ENCODE measurements at regions not wholly inside any gene's neighbourhood (a gene's known extent, or its start where the extent isn't known, plus 50 kb on each side); places are given as distances from the start of the nearest gene placed in this dataset.
"Not testable (repeated sequence)": the region's sequence is repeated elsewhere in the genome, so short reads cannot be mapped to it uniquely, and the experiment has no call there.

- DNase-seq: no peak
These were observed 542.6 kb downstream of the TMEM114 start for GRCh38 chr16:8047736-8048135.

DNA sequence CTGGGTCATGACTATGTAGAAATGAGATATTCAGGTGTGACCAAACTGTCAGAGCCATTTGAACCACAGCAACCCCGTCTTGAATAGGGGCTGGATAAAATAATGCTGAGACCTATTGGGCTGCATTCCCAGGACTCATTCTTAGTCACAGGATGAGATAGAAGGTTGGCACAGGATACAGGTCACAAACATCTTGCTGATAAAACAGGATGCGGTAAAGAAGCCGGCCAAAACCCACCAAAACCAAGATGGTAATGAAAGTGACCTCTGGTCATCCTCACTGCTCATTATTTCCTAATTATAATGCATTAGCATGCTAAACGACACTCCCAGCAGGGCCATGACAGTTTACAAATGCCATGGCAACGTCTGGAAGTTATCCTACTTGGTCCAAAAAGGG is 545.5 kb downstream of the TMEM114 start:
- no peak for DNase-seq

DNA sequence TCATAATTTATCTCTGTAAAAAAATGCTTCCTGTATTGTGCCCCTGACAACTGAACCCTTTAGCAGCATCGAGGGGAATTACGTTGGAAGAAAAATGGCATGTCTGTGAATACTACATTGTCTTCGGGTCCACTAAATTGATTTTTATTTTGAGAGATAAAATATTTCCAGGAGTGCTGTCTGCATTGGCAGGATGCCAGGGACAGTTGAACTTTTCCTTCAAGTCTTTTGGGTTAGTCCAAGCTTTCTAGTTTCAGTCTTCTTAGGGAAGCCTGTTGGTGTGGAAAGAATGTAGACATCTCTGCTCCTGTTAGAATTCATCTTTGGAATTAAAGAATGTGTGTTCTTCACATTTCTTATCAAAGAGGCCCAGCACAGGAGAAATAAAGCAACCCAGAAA is 557.9 kb downstream of the TMEM114 start:
- DNase-seq: no peak

GRCh38 chr16:8030004-8030403 is 560.3 kb downstream of the TMEM114 start:
- not testable (repeated sequence) for DNase-seq

- no peak for DNase-seq
These were observed 563.9 kb downstream of the TMEM114 start for GRCh38 chr16:8026450-8026849.

DNA sequence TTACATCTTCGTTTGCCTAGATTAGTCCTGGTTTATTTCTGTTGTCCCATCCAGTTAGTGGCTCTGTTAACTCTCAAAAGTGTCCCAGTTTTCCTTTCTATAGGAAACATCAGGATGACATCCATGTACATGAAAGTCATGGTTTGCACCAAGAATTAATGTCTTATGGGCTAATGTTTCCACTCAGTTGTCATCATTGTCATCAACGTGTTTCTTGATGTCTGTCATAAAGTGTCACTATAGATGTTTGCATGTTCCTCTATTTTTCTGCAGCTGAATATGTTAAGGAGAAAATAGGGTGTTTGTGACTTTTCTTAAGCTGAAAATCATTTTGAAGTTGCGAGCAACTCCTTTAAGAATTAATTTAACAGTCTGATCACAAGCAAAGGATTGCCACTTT is 567.0 kb downstream of the TMEM114 start:
- DNase-seq: no peak

DNA sequence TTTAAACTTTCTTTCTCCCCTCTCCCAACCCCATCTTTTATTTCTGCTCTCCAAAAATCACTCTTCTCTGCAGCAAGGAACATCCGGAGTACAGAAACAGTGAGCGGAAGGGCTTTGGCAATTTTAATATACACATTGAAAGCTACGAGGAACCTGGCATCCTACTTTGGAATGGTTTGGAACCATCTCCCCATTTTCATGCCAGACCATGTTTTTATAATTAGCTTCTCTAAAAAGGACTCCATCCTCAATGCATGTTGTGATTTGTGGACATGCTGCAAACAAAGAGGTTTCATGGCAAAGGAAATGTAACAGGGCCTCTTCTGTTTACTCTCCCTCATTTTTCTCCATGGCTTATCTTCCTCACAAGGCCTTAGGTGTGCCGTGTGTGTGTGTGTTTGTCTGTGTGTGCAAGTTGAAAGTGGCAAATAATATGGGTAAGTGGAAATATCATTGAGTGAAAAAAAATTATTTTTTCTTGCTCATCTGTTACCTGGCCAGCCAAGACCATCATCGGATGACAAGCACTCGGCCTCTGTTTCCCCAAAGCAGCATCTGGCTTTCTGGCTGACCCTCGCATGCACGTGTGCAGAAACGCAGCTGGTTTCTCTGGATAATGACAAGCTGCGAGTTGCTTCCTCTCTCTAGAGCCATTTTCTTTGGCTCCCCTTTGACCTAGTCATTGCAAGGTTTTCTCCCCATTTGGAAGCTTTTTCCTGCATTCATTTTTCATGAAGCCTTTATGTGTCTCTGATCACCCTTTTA is 585.0 kb downstream of the TMEM114 start:
- DNase-seq: no peak

GRCh38 chr16:7998789-7999453 is 591.4 kb downstream of the TMEM114 start:
- no peak for DNase-seq

DNA sequence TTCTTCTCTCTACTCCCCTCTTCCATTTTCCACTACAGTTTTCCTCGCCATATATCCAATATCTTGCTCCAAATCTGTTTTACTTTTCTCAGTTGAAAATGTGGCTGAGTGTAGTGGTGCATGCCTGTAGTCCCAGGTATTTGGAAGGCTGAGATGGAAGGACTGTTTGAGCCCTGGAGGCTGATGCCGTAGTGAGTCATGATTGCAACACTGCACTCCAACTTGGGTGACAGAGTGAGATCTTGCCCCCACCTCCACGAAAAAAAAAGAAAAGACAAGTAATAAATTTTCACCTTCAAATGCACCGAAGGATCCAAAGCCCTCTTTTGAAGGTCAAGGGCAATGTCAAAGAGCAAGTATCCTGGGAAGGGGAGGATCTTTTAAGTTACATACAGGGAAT is 592.3 kb downstream of the TMEM114 start:
- DNase-seq: no peak

DNA sequence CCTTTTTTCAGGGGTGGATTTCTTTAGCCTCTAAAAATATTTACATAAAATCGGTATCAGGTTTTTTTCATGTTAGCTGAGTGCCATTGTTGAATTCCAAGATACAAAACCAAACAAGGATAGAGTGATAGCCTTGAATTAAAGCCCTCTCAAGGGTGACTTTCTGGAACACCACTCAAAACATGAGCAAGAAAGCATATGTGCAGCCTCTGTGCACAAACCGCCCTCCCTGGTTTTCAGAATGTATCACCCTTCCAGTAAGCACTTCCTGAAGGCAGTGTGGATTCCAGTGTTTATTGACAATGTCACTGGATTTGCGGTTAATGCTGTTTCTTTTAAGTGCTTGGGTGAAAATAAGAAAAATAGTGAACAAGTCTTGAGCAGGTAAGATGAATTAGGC is 597.7 kb downstream of the TMEM114 start:
- DNase-seq: no peak

DNA sequence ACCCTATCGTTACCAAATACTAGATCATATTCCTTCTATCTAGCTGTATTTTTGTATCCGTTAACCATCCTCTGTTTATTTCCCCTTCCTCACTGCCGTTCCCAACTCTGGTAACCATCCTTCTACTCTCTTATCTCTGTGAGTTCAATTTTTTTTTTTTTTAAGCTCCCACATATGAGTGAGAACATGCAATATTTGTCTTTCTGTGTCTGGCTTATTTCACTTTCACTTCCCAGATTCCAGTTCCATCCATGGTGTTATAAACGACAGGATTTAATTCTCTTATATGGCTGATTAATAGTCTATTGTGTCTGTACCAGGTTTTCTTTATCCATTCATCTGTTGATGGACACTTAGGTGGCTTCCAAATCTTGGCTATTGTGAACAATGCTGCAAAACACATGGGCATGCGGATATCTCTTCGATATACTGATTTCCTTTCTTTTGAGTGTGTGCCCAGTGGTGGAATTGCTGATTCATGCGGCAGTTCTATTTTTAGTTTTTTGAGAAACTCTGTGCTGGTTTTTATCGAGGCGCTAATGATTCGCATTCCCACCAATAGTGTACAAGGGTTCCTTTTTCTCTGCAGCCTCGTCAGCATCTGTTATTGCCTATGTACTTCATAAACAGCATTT is 599.6 kb downstream of the TMEM114 start:
- no peak for DNase-seq

GRCh38 chr16:7983676-7984075 is 606.6 kb downstream of the TMEM114 start:
- no peak for DNase-seq

DNA sequence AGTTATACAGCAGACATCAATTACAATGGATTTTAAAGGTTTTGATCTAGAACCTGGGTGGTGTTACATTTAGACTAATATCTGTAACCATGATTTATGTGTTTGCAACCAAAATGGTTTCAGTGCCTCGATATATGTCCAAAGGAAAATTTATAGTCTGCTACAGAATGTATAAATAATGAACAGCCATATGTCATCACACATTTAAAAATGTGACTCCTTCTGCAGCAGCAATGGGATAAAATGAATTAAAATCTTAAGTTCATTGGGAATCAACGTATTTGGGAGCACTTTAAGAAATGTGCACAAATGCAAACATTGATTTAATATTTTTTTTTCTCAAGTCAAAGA is 610.2 kb downstream of the TMEM114 start:
- no peak for DNase-seq

DNA sequence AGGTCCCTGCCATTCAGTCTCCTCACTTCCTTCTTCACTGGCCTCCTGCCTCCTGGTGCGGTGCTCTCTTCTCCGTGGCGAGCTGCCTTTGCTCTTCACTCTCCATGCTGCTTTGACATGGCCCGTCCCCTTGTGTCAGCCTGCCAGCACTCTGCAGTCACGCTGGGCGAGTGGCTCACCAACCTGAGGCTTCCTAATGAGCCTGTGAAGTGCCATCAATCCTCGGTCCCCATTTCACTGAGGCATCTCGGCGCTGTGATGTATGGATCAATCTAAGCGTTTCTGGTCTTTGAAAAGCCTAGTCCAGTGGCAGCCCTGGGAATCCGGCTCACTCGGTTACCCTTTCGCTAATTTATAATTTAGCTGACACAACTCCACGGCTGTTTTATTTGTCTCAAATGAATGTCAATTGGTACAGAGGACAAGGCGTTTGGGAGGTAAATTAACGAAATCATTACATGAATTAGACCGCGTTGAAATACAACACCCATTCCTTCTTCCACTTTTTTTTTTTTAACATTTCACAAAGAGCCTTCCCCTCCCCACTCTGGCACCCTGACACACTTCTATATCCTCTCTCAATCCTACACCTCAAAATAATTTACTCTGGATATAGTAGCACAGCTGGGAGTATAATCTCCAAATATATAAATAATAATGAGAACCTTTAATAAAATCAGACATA is 610.7 kb downstream of the TMEM114 start:
- DNase-seq: no peak

DNA sequence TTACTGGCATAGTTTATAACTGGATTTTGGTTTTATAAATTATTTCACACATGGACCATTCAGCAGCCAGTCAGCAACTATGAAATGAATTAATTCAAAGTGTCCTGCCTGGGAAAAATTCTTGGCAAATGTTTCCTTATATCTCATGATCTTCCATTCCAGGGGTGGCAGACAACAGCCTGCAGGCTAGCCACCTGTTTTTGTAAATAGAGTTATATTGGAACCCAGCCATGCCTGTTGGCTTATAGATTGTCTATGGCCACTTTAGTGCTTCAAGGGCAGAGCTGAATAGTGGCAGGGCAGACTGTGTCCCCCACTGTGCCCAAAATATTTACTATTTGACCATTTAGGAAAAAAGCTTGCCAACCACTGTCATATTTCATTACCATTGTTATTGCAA is 613.7 kb downstream of the TMEM114 start:
- DNase-seq: no peak

DNA sequence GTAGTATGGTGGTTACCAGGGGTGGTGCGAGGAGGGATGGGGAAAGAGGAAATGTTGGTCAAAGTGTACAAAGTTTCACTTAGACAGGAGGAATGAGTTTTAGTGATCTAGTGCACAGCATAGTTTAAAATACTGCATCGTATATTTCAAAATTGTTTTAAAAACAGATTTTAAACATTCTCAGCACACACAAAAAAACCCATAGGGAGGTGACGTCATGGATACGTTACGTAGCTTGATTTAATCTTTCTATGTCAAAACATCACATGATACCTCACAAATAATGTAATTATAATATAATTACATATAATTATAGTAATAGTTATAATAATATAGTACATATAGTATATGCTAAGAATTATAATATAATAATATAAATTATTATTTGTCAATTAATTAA is 614.2 kb downstream of the TMEM114 start:
- no peak for DNase-seq

DNA sequence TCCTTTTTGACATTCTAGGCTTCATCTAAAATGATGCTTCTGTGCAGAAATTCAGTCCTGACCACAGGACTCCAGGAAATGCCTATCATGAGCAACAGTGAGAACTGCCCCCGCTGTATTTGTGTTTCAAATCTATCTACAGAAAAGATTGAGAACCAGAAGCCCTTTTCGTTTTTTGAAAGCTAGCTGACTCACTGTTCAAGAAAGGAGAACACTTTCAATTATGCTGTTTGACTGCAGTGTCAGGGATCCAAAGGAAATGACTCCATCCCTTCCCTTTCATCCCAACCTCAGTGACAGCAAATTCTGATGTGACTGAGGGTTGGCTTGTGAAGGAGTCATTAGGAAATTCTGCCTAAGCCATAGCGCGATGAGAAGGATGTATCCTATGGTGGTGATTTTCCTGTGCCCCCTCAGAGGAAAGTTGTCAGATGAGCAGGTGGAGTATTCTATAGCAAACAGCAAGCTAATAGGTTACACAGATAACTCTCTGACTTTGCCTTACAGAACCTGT is 622.3 kb downstream of the TMEM114 start:
- no peak for DNase-seq

DNA sequence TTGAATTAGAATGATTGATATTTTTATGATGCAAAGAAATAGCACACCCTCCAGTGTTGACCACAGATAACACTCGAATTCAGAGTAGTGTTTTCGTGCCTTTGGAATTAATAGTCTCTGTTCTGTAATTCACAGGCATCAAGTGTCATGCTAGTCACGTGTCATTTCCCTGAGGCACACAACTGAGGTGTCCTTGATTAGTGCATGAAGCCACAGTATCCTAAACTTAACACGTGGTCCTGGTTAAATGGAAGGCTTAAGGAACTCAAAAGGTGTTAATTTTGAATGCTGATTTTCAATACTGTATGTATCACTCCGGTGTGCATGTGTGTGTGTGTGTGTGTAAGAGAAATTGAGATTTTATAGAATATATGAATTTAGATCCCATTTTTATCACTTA is 625.6 kb downstream of the TMEM114 start:
- DNase-seq: no peak

DNA sequence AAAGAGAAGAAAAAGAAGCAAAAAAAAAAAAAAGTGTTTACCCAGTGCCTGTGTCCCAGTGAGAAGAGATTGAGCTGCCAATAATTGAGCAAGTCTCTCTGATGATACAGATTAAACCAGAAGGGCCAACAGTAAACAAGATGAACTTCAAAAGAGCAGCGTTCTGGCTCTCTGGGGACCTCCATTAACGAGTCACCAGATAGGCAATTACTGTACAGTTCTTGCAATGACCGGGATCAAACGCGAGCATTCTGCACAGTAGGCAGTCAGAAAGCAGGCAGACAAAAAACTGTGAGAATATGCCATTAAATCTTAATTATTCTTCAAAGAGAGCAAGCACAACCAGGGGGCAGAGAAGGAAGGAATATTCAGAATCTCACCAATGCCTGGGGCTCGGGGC is 626.1 kb downstream of the TMEM114 start:
- DNase-seq: no peak

GRCh38 chr16:7962091-7962879 is 628.0 kb downstream of the TMEM114 start:
- no peak for DNase-seq

- DNase-seq: no peak
These were observed 624.5 kb downstream of the RBFOX1 start for GRCh38 chr16:7957151-7957550.

GRCh38 chr16:7953360-7953759 is 620.7 kb downstream of the RBFOX1 start:
- no peak for DNase-seq

DNA sequence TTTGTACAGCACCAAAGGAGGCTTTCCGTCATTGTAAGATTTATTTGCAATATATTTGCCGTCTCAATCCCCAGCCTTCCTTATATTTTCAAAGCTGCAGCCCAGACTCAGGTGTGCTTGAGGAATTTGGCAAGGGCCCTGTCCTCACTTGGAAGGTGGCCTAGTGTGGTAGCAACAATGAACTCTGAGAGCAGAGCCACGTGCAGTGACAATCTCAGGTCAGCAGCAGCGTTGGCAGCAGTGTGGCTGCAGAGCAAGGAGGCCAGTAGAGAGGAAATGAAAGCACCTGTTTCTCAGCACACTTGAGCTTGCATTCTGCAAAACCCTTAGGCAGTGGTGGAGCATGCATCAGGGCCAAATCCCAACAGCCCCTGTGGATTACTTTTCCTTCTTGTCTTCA is 613.5 kb downstream of the RBFOX1 start:
- no peak for DNase-seq

Measured in GF-D8 (cell line).